HepG2 (cell line): ENCODE measurements at regions not wholly inside any gene's neighbourhood (a gene's known extent, or its start where the extent isn't known, plus 50 kb on each side); places are given as distances from the start of the nearest gene placed in this dataset.

Experiments used
- ATAC-seq: fragments of 200-7000 bp; cut with Tn5 transposase; 3 replicates; pipeline ENCODE4 v1.9.1; 2020; ENCODE audit warnings: mild to moderate bottlenecking, moderate library complexity
- BruUV-seq: library from RNA; stranded (reverse); fragments of 400-500 nt; replicated peaks from 2 replicates; lab custom pipeline; 2021; lab: Mats Ljungman, UMichigan
- CTCF ChIA-PET: fragments of 300-600 bp; formaldehyde crosslinking; extraction: SDS; loops from one replicate; lab custom pipeline; 2021; ENCODE audit warnings: low total read pairs, inconsistent platforms, low intra/inter-chr PET ratio; lab: Yijun Ruan, JAX
- POLR2A ChIA-PET: fragments of 350-600 bp; sonication (Branson Sonifier 250); formaldehyde crosslinking; loops from one replicate; lab custom pipeline; 2020; ENCODE audit warnings: antibody characterized with exemption, inconsistent platforms; lab: Yijun Ruan, JAX
- DNase-seq: peaks from one replicate; pipeline ENCODE4 v3.0.0-alpha.2; 2015; ENCODE audit warnings: low spot score
- FAIRE-seq: peaks from 3 replicates; lab custom pipeline; 2011; peaks lifted over from hg19 to GRCh38; lab: Jason Lieb, UNC
- H2AFZ ChIP-seq: one replicate; pipeline ENCODE4 v1.6.1; 2011; ENCODE audit warnings: low read length, inconsistent platforms
- H3K27ac ChIP-seq: fragments of 300-600 bp; 3 replicates; pipeline ENCODE4 v1.8.0; 2011; ENCODE audit warnings: mixed run types, mild to moderate bottlenecking, mixed read lengths, low read length, inconsistent platforms; ENCODE audit not compliant: insufficient read depth; ENCODE audit errors: extremely low read length
- H3K27me3 ChIP-seq, 2 experiments: fragments of 200-600 bp in 1 of 2; 2 replicates in 1 of 2; 3 replicates in 1 of 2; pipeline versions ENCODE4 v1.6.0 to v1.8.0; 2011; ENCODE audit warnings: low read length in 2 of 2, mild to moderate bottlenecking in 2 of 2, moderate library complexity in 2 of 2, inconsistent platforms in 1 of 2; ENCODE audit not compliant: insufficient read depth in 2 of 2, control insufficient read depth in 1 of 2
- H3K36me3 ChIP-seq, 2 experiments: fragments of 200-600 bp in 1 of 2; replicated peaks in 1 of 2; 2 replicates in 1 of 2; 3 replicates in 1 of 2; pipeline versions ENCODE4 v1.5.1 to v1.8.0; 2011; ENCODE audit warnings: low read length in 2 of 2, inconsistent platforms in 1 of 2; ENCODE audit not compliant: insufficient read depth in 2 of 2, control insufficient read depth in 1 of 2
- H3K4me1 ChIP-seq: 2 replicates; pipeline ENCODE4 v1.5.1; 2012; ENCODE audit warnings: low read length, inconsistent platforms; ENCODE audit not compliant: insufficient read depth
- H3K4me2 ChIP-seq: 2 replicates; pipeline ENCODE4 v1.6.0; 2011; ENCODE audit warnings: low read depth, low read length, inconsistent platforms
- H3K4me3 ChIP-seq, 3 experiments: fragments of 200-600 bp in 1 of 3; sonication (generic), shearing (Covaris generic) in 1 of 3; replicated peaks in 1 of 3; 2 replicates each; pipeline ENCODE4 v1.5.1; 2011 to 2016; ENCODE audit warnings: low read length in 3 of 3, inconsistent platforms in 2 of 3, low read depth in 2 of 3, mild to moderate bottlenecking in 2 of 3, control low read depth in 1 of 3, mixed read lengths in 1 of 3; ENCODE audit not compliant: insufficient read depth in 1 of 3
- H3K79me2 ChIP-seq: one replicate; pipeline ENCODE4 v1.6.1; 2011; ENCODE audit warnings: low read length, inconsistent platforms; ENCODE audit not compliant: insufficient read depth
- H3K9ac ChIP-seq: 2 replicates; pipeline ENCODE4 v1.6.0; 2011; ENCODE audit warnings: mild to moderate bottlenecking, low read depth, low read length, inconsistent platforms; ENCODE audit not compliant: insufficient read depth
- H3K9me3 ChIP-seq: 2 replicates; pipeline ENCODE4 v1.5.1; 2012; ENCODE audit warnings: mild to moderate bottlenecking, low read length
- H4K20me1 ChIP-seq: 2 replicates; pipeline ENCODE4 v1.6.0; 2011; ENCODE audit warnings: inconsistent platforms, mild to moderate bottlenecking, low read length, moderate library complexity; ENCODE audit not compliant: insufficient read depth
- GABPA ChIP-seq, 2 experiments: IDR thresholded peaks; 2 replicates each; pipeline ENCODE4 v1.6.1; 2011 to 2016; ENCODE audit warnings: low read depth in 2 of 2, low read length in 1 of 2, missing biosample characterization in 1 of 2, missing genetic modification characterization in 1 of 2
- IRX3 ChIP-seq: sonication (generic); formaldehyde crosslinking; IDR thresholded peaks from 2 replicates; pipeline ENCODE4 v1.8.1; 2023; ENCODE audit warnings: mild to moderate bottlenecking, low read depth, missing genetic modification reagents, borderline replicate concordance
- KLF11 ChIP-seq: IDR thresholded peaks from 2 replicates; pipeline ENCODE4 v1.6.1; 2016; ENCODE audit warnings: missing compliant biosample characterization
- RBAK ChIP-seq: sonication (generic); formaldehyde crosslinking; IDR thresholded peaks from 2 replicates; pipeline ENCODE4 v1.5.1; 2020; ENCODE audit warnings: mild to moderate bottlenecking, missing genetic modification reagents
- RCOR2 ChIP-seq: IDR thresholded peaks from 2 replicates; pipeline ENCODE4 v1.6.1; 2016; ENCODE audit warnings: missing biosample characterization, missing genetic modification reagents
- ZNF644 ChIP-seq: IDR thresholded peaks from 2 replicates; pipeline ENCODE4 v1.6.1; 2016; ENCODE audit warnings: low read depth
- ZNF772 ChIP-seq: sonication (generic); formaldehyde crosslinking; IDR thresholded peaks from 2 replicates; pipeline ENCODE4 v1.5.0; 2020; ENCODE audit warnings: mild to moderate bottlenecking, missing genetic modification reagents
- ZNF816 ChIP-seq: sonication (generic); formaldehyde crosslinking; IDR thresholded peaks from 2 replicates; pipeline ENCODE4 v1.8.0; 2022; ENCODE audit warnings: missing genetic modification reagents, mild to moderate bottlenecking, borderline replicate concordance
- ZSCAN21 ChIP-seq: sonication (generic); formaldehyde crosslinking; IDR thresholded peaks from 2 replicates; pipeline ENCODE4 v1.8.0; 2022; ENCODE audit warnings: mild to moderate bottlenecking, missing genetic modification reagents, moderate library complexity, borderline replicate concordance
- ZSCAN22 ChIP-seq: sonication (generic); formaldehyde crosslinking; IDR thresholded peaks from 2 replicates; pipeline ENCODE4 v1.4.0; 2020; ENCODE audit warnings: mild to moderate bottlenecking, missing genetic modification reagents
- WGBS: methylation state at CpG from one replicate; pipeline ENCODE4 v1.1.6; 2017; ENCODE audit warnings: low lambda C conversion rate; 5-methylcytosine and 5-hydroxymethylcytosine counted together
- in situ Hi-C: cut with HindIII; loops from 2 replicates; pipeline ENCODE4 v1.10.0; 2017; ENCODE audit warnings: low pct_unique_long_range_greater_than_20kb; ENCODE audit not compliant: extremely low pct_ligation_motif_present
- intact Hi-C: fragments of 100-400 bp; cut with micrococcal nuclease; formaldehyde crosslinking; loops from one replicate; pipeline ENCODE4 v1.10.0; 2022; ENCODE audit not compliant: unreplicated experiment
- TF ChIP-seq, protein P1 (sequence below): sonication (generic); formaldehyde crosslinking; IDR thresholded peaks from 2 replicates; pipeline ENCODE4 v1.4.0; 2020; ENCODE audit warnings: low read depth, mild to moderate bottlenecking, missing genetic modification reagents
- TF ChIP-seq, protein P2 (sequence below): sonication (generic); formaldehyde crosslinking; IDR thresholded peaks from 2 replicates; pipeline ENCODE4 v1.4.0; 2020; ENCODE audit warnings: missing genetic modification reagents, mild to moderate bottlenecking, borderline replicate concordance
- TF ChIP-seq, protein P3 (sequence below): IDR thresholded peaks from 2 replicates; pipeline ENCODE4 v1.6.1; 2012; ENCODE audit warnings: low read depth, low read length, improper control_type of control experiment

DNA sequence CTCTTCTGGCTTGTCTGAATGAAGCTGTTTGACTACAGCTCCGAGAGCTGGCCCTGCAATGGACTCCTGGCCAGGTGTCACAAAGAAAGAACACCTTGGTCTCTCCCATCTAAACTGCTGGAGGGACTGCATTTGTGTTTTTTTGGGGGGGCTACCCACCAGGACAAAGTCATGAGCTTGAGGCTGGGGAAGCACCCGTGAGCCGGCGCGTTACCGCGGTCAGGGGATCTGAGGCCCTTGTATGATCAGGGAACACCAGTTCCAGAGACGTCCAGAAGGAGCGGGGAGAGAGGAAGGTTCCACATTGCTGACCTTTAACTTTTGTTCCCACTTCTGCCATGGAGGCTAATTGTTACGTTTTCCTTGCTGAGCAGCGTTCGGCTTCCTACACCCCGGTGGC, 84.5 kb upstream of the C1orf174 start:
- no peak for ATAC-seq
- H3K27ac ChIP-seq = no peak overlapping the region
- TF ChIP-seq ZNF816 (CRISPR knock-in tag) (no peak), ZNF772 (CRISPR knock-in tag) (no peak), ZSCAN22 (CRISPR knock-in tag) (no peak), RBAK (CRISPR knock-in tag) (no peak), GABPA (IDR thresholded peaks at IDR 0.05; ENCODE audit: low read depth, low read length) (no peak), GABPA (CRISPR knock-in tag; IDR thresholded peaks at IDR 0.05; ENCODE audit: low read depth) (no peak), ZNF644 (no peak)
- TF ChIP-seq, protein P1, sequence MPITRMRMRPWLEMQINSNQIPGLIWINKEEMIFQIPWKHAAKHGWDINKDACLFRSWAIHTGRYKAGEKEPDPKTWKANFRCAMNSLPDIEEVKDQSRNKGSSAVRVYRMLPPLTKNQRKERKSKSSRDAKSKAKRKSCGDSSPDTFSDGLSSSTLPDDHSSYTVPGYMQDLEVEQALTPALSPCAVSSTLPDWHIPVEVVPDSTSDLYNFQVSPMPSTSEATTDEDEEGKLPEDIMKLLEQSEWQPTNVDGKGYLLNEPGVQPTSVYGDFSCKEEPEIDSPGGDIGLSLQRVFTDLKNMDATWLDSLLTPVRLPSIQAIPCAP (CRISPR knock-in tag) = no peak
- TF ChIP-seq, all 625 proteins: peak for 0

DNA sequence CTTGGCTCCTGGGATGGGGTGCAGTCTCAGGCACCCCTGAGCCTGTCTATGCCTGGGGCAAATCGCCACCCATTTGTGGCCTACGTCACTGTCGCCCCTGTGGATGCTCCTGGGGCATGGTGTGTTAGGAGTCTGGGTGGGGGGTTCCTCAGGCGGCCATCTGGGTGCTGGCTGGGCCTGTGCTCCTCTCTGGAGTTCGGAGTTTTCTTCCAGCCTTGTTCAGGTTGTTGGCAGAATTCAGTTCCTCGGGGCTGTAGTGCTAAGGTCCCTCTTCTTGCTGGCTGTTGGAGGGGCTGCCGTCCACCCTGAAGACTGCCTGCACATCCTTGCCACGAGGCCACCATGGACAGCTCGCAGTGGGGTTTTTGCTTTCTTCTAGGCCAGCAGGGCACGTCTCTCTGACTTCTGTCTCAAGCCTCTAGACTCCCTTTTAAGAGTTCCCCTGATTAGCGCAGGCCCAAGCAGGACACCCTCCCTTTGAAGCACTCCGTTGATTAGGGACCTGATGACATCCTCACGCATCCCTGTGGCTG, 86.7 kb upstream of the C1orf174 start:
- in situ Hi-C loops (no loop called here), intact Hi-C loops (no loop called here)
- no peaks in the 10 kb centered on the region for H4K20me1 ChIP-seq
- ChIA-PET CTCF (no interaction called here), POLR2A (no interaction called here)
- H3K9ac ChIP-seq = no peak overlapping the region
- no peaks in the 10 kb centered on the region for H3K79me2 ChIP-seq
- no peak overlapping the region for H2AFZ ChIP-seq
- no peaks in the 10 kb centered on the region for H3K9me3 ChIP-seq
- DNase-seq (no peak), FAIRE-seq (no peak), ATAC-seq (no peak)
- BruUV-seq = no TSS peak
- no peaks in the 10 kb centered on the region for H3K36me3 ChIP-seq
- H3K4me3 ChIP-seq = no peak overlapping the region
- H3K27ac ChIP-seq = no peak overlapping the region
- peaks cover 5 to 29% of the 10 kb centered on the region in 2 experiments; a peak in 4 of 5 replicates for H3K27me3 ChIP-seq
- WGBS = 0% methylated on average over 4 of the region's 13 CpGs
- H3K4me2 ChIP-seq = no peak overlapping the region
- no peaks in the 10 kb centered on the region for H3K4me1 ChIP-seq
- TF ChIP-seq, protein P2, sequence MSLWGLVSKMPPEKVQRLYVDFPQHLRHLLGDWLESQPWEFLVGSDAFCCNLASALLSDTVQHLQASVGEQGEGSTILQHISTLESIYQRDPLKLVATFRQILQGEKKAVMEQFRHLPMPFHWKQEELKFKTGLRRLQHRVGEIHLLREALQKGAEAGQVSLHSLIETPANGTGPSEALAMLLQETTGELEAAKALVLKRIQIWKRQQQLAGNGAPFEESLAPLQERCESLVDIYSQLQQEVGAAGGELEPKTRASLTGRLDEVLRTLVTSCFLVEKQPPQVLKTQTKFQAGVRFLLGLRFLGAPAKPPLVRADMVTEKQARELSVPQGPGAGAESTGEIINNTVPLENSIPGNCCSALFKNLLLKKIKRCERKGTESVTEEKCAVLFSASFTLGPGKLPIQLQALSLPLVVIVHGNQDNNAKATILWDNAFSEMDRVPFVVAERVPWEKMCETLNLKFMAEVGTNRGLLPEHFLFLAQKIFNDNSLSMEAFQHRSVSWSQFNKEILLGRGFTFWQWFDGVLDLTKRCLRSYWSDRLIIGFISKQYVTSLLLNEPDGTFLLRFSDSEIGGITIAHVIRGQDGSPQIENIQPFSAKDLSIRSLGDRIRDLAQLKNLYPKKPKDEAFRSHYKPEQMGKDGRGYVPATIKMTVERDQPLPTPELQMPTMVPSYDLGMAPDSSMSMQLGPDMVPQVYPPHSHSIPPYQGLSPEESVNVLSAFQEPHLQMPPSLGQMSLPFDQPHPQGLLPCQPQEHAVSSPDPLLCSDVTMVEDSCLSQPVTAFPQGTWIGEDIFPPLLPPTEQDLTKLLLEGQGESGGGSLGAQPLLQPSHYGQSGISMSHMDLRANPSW = no peak
- no peak for TF ChIP-seq ZSCAN21 (CRISPR knock-in tag)
- no peak for TF ChIP-seq KLF11 (CRISPR knock-in tag)
- no peak for TF ChIP-seq IRX3 (CRISPR knock-in tag)
- TF ChIP-seq RCOR2 (CRISPR knock-in tag) = no peak
- TF ChIP-seq, protein P3, sequence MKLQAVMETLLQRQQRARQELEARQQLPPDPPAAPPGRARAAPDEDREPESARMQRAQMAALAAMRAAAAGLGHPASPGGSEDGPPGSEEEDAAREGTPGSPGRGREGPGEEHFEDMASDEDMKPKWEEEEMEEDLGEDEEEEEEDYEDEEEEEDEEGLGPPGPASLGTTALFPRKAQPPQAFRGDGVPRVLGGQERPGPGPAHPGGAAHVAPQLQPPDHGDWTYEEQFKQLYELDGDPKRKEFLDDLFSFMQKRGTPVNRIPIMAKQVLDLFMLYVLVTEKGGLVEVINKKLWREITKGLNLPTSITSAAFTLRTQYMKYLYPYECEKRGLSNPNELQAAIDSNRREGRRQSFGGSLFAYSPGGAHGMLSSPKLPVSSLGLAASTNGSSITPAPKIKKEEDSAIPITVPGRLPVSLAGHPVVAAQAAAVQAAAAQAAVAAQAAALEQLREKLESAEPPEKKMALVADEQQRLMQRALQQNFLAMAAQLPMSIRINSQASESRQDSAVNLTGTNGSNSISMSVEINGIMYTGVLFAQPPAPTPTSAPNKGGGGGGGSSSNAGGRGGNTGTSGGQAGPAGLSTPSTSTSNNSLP = no peak

More for the DNA sequence above, 84.5 kb upstream of the C1orf174 start:
- Histone ChIP-seq H4K20me1 (no peaks in the 10 kb centered on the region), H3K27me3 (peaks cover 5 to 47% of the 10 kb centered on the region in 2 experiments; a peak in 4 of 5 replicates), H3K4me2 (no peak overlapping the region), H3K36me3 (no peaks in the 10 kb centered on the region), H3K4me3 (no peak overlapping the region), H2AFZ (no peak overlapping the region), H3K4me1 (no peaks in the 10 kb centered on the region), H3K9me3 (no peaks in the 10 kb centered on the region), H3K79me2 (no peaks in the 10 kb centered on the region), H3K9ac (no peak overlapping the region)
- no TSS peak for BruUV-seq
- ChIA-PET CTCF (no interaction called here), POLR2A (no interaction called here)
- WGBS = 54% methylated on average over 13 of the region's 13 CpGs
- no peak for DNase-seq
- intact Hi-C loops = no loop called here
- in situ Hi-C loops = no loop called here
- no peak for FAIRE-seq
